ENCODE measurements at regions not wholly inside any gene's neighbourhood (a gene's known extent, or its start where the extent isn't known, plus 50 kb on each side); places are given as distances from the start of the nearest gene placed in this dataset.

DNA sequence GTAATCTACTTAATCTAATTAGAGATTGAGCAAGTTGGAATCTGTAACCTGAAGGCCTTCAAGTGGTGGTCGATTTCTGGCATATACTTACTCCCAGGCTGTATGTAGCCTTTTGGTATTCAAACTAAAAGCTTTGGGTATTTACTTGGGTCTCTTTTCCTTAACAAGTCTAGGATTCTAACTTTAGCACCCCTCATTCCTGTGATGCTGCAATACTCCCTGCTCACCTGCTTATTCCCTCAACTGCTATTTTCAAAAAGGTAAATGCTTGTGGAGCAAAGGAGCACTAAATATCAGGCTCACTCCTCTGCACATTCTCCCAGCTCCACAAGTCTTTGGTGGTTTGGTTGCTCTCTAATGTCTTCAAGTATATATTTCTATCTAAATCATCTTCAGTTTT, 68.0 kb upstream of the CYYR1 start:
- DNase-seq: no peak

DNA sequence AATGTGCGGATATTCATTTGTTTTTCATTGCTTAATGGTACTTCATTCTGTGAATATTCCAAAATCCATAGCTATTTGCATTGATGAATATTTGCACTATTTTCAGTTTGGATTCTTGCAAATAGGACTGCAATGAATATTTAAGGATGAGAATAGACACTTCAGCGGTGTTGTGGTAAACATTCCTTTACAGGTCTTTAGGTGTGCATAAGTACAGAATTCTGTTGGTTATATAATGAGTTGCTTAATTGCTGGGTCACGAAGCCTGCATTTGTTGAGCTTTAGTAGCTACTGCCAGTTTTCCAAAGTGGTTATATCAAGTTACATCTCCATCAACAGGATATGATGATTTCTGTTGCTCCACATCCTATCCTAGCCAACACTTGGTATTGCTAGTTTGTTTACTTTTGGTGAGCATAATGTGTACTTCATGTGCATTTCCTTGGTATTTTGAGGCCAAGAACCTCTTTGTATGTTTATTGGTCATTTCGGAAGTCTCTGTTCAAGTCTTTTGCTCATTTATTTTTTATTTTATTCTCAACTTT, 64.2 kb upstream of the CYYR1 start:
- no peak for DNase-seq

- no peak for DNase-seq
Observed at GRCh38 chr21:26635681-26636080, 62.6 kb upstream of the CYYR1 start.

DNA sequence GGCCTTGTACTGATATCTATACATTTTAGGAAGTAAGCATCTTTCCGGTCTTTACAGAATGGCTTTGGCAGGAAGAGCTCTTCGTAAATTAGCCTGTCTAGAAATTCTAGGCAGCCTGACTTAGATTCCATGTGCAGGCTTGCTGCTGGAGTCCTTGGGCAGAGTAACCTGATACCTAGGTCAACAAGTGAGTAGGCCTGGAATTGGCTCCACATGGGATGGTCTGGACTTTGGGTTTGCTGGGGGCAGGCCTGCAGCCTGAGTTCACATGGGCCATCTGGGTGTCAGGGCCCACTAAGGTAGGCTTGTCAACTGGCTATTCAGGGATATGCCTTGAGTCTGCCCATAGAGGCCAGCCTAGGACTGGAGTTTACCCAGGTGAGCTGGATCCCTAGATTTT, 59.6 kb upstream of the CYYR1 start:
- no peak for DNase-seq

DNA sequence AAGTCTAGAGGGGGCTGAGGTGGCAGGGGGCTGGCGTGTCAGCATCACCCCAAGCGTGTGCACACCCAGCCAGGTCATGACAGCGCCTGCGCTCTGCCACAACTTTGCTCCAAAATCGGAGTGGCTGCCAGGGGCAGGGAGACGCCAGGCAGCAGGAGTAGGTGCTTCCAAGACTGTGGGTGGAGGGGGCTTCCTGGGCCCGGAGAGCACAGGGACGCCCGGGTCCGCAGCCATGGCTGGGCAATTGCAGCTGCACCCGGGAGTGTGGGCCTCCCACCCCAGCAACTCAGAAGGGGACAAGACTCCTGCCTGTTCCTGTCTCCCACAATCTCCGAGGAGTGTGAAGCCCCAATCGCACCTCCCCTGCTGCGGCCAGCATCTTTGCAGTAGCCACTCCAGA, 53.1 kb upstream of the CYYR1 start:
- DNase-seq: no peak

DNA sequence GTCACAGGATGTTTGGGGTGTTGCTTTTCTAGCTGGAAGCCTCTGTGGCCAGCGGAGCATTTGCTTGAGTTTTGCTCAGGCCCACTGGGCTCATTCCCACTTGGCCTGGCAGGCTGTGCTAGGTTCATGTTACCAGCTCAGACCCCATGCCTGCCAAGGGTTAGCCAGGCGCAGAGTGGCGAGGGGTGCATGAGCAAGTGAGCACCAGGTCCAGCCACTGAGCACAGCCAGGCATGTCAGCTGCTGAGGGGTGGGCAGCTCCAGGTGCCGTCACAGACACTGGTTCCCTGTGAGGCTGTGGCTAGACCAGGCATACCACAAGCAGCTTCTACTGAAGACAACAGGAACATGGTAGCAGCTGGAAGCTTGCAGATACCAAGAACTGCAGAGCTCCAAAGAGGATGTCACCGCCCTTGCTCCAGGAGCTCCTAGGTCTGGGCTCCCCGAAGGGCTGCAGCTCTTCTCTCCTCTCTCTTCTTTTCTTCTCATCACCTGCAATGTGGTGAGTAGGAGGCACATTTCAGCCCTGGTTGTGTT, 52.0 kb upstream of the CYYR1 start:
- no peak for DNase-seq

Data from hematopoietic multipotent progenitor cell treated with erythropoietin and hydrocortisone succinate and interleukin-3 and kit ligand, for 8 days (in vitro differentiated cells).